Activated CD4-positive, alpha-beta T cell treated with anti-CD3 and anti-CD28 coated beads, Interleukin-2, Interleukin-4, amounts not matched to agents 100 ng/mL and 50 ng/mL, durations not matched to agents 16 hours and 8 hours (primary cell): ENCODE measurements at regions not wholly inside any gene's neighbourhood (a gene's known extent, or its start where the extent isn't known, plus 50 kb on each side); places are given as distances from the start of the nearest gene placed in this dataset.
"Not testable (repeated sequence)": the region's sequence is repeated elsewhere in the genome, so short reads cannot be mapped to it uniquely, and the experiment has no call there.

Experiments used
- DNase-seq: peaks from one replicate; pipeline ENCODE4 v3.0.0-alpha.2; 2020; ENCODE audit warnings: low spot score

DNA sequence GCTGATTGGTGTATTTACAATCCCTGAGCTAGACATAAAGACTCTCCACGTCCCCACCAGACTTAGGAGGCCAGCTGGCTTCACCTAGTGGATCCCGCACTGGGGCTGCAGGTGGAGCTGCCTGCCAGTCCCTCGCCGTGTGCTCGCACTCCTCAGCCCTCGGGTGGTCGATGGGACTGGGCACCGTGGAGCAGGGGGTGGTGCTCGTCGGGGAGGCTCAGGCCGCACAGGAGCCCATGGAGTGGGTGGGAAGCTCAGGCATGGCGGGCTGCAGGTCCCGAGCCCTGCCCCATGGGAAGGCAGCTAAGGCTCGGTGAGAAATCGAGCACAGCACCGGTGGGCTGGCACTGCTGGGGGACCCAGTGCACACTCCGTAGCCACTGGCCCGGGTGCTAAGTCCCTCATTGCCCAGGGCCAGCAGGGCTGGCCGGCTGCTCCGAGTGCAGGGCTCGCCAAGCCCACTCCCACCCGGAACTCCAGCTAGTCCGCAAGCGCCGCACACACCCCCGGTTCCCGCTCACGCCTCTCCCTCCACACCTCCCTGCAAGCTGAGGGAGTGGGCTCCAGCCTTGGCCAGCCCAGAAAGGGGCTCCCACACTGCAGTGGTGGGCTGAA, 1441.2 kb upstream of the ACVR2A start:
- DNase-seq, result not testable (repeated sequence)

DNA sequence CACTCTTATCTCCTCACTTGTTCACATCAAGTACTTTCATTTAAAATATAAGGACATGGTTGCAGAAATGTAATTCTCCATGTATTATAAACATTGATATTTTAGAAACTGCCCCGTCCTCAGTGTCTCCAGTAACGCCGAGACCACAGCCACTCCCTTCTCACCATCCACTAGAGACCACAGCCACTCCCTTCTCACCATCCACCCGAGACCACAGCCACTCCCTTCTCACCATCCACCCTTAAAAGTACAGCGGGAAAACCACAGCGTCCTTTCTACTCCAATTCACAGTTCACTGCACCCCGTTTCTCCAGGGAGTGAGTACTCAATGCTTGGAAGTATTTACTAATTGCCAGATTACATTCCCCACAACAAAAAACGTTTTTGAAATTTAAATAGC, 1452.2 kb upstream of the ACVR2A start:
- DNase-seq, result no peak

DNA sequence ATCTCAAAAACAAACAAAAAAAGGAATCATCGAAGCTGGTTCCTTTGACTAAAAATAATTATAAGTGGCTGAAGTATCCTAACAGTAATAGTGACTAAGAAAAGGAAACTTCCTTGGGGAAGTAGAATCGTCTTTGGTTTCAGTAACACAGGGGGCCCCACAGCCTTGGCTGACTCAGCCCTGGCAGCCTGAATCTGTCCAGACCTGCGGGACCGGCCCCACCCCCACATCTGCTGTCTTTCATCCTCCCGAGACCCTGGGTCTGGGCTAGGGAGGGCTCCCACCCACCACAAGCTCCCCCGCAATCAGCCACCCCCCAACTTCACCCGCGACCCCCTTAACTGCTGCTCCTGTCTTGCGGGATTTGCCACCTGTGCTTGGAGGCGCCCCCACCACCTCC, 1452.6 kb upstream of the ACVR2A start:
- DNase-seq, result no peak

DNA sequence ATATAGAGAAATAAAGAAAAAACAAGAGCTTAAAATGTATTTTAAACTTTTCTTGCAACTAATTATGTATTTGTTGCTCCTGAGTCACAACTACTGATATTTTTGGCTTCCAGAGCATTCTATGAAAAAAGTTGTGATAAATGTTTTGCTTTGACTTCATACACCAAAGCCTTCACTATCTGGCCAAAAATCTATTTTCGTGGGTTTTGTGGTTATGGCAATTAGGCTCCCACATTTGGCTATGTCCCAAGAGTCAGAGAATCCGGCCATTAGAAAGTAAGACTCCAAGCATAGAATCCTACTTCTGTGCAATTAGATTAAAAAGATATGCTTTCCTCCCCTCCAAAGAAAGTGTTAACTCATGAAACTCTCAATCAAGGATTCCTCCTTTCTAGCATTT, 1456.1 kb upstream of the ACVR2A start:
- no peak for DNase-seq

DNA sequence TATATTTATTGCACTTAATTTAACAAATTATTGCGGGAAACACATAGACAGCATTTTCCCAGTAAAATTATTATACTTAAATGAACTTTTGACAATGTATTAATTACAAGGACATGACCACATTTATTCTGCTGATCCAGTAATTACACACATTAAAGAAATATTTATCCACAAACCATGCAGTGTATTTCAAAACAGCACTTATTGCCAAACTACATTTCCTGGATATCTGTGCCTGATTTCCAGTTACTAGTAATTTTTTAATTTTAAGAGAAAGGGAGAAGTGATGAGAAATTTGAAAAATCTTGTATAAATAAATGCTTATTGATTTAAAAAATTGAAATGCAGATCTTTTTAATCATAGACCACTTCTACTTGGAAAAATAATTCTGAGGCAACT, 1458.7 kb upstream of the ACVR2A start:
- no peak for DNase-seq

DNA sequence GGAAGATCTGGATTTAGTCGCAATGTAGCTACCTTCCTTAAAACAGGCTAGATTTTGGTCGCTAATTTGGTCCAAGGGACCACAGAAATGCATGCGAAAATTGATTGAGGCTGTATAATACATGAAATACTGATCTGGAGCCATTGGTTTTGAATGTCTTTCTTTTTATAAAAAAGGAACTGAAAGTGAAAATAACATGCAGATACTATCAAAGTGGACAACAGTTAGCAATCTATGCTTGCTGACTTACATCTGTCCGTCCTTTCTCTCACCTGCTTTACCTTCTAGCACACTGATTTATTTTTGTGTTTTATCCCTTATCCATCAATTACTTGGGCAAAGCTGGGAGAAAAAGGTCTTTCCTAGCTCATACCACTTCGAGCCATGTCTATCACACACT, 1459.8 kb upstream of the ACVR2A start:
- DNase-seq, result no peak

DNA sequence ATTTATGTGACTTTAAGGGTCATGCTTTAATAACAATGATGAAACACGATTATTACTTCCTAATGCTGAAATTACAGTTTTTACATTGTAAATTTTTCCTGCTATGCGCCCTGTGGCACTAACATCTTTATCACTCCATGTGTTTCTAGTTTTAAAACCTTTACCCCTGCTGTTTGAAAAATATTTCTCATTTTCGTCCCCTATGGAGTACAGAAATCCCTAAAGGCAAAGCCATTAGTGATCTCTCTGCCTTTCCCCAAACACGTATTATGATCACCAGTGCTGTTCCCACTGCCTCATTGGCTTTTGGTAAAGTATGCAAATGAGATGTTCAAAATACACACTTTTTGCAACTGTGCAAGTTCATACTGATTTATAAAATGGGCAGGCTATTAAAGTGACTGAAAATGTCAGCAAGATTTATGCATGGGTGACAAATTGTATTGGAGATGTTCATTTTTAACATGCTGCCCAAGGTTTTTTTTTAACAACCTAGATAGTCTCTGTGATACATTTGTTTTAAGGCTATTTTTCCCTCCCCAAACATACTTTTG, 1468.2 kb upstream of the ACVR2A start:
- DNase-seq, result no peak

DNA sequence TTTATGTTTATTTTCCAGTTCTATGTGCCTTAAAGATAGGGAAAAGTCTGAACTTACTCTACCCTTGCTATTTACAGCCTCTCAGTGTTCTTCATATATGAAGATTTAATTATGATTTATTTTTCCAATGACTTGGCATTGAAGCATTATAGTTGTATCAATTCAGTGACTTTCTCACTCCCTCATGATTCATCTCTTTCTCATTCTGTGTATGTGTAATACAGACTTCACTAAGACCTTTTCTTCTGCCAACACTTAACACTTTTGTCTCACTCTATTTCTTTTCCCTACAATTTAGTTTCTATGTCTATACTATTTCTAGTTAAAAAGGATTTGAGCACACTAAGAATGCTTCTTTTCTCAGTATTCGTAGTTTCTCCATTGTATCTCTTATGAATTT, 1470.3 kb upstream of the ACVR2A start:
- no peak for DNase-seq

DNA sequence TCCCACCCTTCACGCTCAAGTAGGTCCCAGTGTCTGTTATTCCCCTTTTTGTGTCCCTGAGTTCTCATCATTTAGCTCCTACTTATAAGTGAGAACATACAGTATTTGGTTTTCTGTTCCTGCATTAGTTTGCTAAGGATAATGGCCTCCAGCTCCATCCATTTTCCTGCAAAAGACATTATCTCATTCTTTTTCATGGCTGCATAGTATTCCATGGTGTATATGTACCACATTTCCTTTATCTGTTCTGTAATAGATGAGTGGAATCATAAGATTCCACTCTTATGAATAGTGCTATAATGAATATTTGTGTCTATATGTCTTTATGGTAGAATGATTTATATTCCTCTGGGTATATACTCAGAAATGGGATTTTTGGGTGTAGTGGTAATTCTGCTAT, 1473.5 kb upstream of the ACVR2A start:
- not testable (repeated sequence) for DNase-seq

DNA sequence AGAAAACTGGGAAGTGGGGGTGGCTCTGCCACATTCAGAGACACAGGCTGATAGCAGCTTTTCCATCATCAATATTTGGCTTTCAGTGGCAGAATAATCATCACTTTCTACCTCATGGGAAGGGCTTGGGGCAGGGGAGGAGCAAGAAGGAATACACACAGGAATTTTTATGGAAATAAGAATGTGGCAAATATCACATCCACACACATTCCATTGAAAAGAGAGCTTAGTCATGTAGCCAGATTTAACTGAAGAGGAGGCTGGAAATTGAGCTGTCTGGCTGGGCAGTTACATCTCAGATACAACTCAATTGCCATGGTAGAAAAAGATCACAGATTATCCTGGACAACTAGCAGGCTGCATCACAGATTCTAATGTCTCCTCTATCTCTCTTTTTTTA, 1474.0 kb upstream of the ACVR2A start:
- DNase-seq, result no peak

DNA sequence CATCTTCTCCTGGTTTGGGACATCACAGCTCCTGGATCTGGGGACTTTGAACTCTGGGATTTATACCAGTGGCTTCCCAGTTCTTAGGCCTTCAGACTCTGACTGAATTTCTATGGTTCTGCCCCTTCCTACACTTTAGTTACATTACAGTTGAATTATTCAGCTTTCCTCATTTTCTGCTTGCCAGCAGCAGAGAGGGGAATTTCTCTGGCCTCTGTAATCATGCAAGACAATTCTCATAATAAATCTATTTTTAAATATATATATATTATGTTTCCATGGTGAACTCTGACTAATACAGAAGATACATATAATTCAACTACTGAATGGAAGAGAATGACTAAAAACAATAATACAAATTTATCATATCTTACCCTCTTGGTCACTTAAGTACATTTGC, 1478.6 kb upstream of the ACVR2A start:
- no peak for DNase-seq

DNA sequence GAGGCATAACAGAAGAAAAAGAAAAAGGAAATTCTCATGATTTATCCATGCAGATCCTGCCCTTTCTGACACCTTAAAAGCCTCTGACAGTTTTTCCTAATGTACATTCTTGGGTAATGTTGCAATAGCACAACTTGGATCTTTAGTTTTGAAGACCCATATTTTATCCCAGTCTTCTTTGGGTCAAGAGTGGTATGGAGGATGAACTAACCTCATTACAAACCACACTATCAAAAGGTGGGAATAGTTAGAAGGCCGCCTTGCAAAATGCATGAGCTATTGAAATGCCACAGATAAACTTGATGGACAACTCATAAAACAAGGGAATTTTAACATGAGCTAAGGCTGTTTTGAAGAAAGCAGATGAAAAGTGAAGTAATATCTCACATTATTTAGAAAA, 1479.8 kb upstream of the ACVR2A start:
- no peak for DNase-seq

DNA sequence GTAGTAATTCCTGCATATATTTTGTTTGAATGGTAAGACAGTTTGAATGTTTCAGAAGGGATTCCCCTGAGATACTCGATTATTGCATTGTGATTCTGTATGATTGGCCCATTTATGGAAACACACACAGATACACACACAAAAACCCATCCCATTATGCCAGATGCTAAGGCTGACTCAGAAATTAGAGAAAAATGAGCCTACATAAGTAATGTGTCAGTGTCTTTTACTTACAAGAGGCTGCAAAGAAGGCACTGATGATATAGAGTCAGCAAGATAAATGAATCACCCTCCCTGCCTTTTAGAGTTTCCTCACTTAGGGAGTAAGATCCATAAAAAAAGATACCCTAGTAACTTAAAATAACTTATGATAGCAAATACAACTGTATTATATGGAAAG, 1481.1 kb upstream of the ACVR2A start:
- no peak for DNase-seq

DNA sequence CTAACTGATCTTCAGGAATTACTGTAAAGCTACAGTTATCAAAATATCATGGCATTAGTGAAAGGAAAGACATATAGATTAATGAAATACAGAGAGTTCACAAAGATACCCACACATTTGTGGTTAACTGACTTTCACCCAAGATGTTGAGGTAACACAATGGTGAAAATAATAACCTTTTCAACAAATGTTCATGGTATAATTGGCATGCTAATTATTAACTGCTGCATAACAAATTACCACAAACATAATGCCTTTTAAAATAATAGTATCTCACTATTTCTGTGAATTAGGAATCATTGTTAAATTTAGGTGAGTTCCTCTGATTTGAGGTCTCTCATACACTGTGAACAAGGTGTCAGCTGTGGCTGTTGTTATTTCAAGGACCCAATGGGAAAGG, 1493.1 kb upstream of the ACVR2A start:
- DNase-seq, result no peak

DNA sequence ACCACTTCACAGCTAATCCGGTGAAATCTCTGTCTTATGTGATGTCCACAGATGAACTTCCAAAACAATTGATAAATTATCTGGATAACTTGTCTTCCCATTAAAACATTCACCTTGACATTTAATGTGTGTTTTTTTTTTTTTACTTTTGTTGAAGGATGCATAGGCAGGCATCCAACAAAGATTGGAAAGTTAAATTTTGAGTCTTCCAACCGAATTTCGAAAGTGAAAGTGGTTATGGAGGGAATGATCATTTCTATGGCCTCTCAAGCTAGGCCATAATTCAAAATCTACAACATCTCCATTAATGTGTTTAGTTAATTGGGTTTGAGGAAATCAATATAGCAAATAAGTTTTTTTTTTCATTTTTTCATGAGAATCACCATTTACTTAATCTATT, 1495.5 kb upstream of the ACVR2A start:
- DNase-seq, result no peak

DNA sequence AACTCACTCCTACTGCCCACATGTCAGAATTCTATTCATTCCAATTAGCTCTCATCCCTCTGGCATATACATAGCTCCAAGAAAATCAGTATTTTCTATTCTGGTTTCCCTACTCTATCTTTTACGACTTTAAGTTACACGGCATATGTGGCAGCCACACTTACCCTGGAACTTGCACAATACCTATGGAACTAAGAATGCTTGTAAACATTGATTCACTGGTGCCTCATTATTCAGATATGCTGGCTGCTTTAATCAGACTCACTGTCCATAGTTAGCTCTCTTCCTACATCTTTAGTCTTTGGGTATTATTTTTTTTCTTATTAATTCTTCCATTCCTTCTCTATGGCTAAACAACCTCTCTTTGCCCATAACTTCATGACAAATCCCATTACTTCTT, 1519.9 kb upstream of the ACVR2A start:
- no peak for DNase-seq

DNA sequence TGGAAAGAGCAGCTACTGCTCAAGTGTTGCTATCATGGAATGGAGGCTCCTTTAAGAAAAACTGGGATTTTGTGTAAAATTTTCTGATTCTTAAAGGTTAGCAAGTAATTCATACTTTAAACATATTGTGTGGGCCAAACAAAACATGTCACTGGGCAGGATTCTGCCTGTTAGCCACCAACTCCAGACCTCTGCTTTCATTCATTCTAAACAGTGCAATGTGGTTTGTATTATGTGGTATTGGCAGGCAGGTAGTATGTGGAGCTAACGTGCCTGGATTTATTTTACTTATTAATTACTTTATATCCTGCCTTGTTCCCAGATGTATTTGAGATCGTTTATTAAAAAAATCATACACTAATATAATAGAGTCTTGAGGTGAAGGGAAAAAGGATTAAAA, 1521.3 kb upstream of the ACVR2A start:
- no peak for DNase-seq

DNA sequence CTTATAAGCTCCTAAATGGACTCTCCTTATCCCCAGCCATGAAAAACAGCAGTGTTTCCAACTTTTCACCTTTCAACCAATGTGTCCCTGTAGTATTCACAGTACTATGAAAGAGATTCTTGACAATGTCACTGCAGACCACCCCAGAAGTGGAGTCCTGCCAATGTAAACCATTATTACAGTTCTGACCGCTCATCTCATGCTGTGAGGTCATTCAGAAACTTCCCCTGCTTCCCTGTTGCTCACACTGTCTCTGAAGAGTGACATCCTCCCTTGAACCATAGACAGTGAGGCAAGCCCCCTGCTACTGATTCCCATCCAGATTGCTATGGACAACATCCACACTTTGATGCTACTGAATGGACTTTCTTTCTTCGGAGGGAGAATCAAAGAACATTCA, 1523.7 kb upstream of the ACVR2A start:
- DNase-seq, result no peak

DNA sequence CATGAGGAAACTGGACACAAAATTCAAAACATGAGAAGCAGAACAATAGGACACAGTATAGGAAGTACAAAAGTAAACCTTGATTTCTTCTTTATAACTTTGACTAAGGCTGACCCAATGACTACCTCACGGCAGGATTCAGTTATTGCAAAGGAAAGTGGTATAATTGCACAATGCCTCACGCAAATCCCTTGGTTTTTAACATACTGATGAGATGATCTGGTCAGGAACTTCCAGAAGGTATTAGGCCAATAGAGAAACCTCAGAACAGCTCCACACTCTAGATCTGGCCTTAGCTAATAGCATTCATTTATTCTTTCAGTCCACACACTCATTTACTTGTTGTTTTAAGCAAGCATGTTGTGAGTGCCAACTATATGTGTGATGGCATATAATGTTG, 1526.9 kb upstream of the ACVR2A start:
- DNase-seq, result no peak

DNA sequence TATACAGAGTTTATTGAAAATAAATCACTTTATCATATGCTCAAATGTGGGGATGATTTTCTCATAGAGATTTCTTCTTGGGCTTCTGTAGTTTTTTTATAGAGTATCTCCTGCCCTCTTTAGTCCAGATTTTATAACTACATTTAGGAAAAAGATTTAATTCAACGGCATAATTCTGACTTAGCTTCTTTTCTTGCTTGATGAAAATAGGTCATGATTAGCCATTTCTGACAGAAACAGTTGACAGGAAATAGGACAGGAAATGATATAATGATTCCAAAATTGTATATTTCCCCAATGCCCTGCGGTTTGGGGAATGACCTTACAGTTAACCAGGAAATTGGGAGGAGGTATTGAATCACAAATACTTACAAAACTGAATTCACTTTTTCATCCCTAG, 1531.9 kb upstream of the ACVR2A start:
- DNase-seq, result no peak

DNA sequence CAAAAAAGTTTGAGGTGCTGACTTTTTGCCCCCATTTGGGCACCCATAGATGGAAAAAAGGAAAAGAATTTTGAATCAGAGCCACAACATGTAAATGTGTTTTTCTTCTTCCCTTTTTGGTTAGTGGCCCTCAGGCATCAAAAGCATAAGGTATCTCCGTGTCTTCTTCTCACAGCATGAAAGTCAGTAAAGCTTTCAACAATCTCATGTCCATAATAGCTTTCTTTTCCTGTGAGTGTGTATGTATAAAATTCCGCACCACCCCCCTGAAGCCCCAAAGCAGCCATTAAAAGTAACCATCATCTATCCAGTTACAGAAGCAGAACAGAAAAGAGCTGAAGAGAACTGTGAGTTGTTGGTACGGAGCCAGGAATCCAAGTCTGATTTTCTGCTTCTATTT, 1539.7 kb upstream of the ACVR2A start:
- DNase-seq, result no peak

DNA sequence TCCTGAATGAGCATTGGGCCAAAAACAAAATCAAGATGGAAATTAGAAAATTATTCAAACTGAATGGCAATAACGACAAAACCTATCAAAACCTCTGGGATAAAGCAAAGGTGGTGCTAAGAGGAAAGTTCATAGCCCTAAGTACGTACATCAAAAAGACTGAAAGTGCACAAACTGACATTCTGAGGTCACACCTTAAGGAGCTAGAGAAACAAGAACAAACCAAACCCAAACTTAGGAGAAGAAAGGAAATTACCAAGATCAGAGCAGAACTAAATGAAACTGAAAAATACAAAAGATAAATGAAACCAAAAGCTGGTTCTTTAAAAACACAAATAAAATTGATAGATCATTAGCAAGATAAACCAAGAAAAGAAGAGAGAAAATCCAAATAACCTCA, 1543.5 kb upstream of the ACVR2A start:
- DNase-seq, result no peak

DNA sequence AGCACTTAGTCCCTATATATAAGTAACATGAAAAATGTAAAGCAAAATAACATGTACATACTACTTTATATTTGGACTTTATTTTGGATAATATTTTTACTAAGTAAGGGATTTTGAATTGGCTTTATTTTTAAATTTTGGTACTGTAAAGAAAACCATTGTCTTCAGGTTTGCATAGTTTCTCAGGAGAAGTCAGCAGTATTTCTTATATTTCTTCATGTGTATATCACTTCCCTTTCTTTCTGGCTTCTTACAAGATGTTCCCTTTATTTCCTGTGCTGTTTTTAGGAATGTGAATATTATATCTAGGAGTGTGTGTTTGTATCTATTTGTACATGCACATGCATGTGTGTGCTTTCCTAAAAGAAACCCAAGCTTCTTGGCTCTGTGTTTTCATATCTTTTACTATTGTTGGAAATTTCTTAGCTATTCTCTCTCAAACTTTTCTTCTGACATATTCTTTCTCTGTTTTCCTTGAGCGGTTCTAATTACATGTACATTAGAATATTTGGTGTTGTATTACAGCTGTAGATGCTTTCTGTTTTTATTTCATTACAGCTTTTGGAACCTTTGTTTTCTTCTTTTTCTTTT, 1549.7 kb upstream of the ACVR2A start:
- no peak for DNase-seq

DNA sequence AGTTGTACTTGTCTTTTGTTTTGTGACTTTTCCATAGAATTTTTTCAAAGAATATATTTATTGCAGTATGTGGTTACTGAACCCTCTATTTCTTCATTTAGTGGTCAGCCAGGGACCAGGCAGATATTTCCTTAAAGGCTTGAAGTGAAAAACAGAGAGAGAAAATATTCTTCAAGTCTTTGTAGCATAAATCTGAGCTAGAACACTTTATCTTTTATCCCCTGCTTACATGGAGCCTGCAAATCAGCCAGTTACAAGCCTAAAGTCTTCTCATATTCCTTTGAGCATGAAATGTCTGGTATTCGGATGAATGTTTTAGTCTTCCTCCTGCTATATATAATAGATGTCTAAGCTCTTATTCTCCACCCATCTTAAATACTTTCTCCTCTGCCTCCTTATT, 1557.5 kb upstream of the ACVR2A start:
- no peak for DNase-seq
